Head of caudate nucleus (tissue), 42 donors: ENCODE measurements at regions not wholly inside any gene's neighbourhood (a gene's known extent, or its start where the extent isn't known, plus 50 kb on each side); places are given as distances from the start of the nearest gene placed in this dataset.
"Not testable (repeated sequence)": the region's sequence is repeated elsewhere in the genome, so short reads cannot be mapped to it uniquely, and the experiment has no call there.

Experiments
- DNase-seq, 42 donors: peaks; one replicate each; pipeline versions ENCODE4 v3.0.0 to v3.0.0-alpha.2; 2020 to 2021; ENCODE audit warnings: mixed read lengths in 7 of 42
- intact Hi-C: fragments of 100-400 bp; cut with DNase I; formaldehyde crosslinking; loops from one replicate; pipeline ENCODE4 v1.15.0; 2022

DNA sequence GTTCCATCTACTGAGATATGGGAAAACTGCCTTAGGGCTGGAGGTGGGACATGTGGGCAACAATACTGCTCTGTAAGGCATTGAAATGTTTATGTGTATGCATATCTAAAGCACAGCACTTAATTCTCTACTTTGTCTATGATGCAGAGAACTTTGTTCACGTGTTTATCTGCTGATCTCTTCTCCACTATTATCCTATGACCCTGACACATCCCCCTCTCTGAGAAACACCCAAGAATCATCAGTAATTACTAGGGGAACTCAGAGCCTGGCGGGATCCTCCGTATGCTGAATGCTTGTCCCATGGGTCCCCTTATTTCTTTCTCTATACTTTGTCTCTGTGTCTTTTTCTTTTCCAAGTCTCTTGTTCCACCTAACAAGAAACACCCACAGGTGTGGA, 63.8 kb downstream of the OR4A15 start:
- DNase-seq = not testable (repeated sequence)
- intact Hi-C loops = loop anchor here (10.0 kb wide), 1 partner anchor 57 kb away; no protein-coding TSS in a partner anchor

DNA sequence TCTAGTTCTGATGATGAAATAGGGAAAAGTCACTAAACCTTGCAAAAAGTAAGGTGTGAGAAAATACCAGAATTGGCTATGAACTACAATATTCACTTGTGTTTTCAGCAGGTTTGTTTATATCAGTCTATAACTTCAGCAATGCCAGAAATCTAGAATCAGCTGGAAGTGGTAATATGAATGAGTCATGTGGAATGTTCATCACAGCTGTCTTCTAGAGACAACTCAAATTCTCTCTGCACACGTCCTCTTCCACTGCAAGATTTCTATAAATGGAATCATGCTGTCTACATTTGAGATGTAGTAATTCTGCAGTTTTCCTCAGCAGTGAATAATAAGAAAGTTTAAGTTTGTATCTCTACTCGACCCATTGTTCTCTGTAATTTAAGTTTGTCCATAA, 89.9 kb downstream of the OR4A15 start:
- intact Hi-C loops = no loop called here
- no peak for DNase-seq

GRCh38 chr11:55459871-55460270, 92.1 kb downstream of the OR4A15 start:
- DNase-seq, intact Hi-C loops: not testable (repeated sequence)

- intact Hi-C loops = no loop called here
- DNase-seq = no peak
Measured at GRCh38 chr11:55474321-55474720, 79.9 kb upstream of the OR4C15 start.

DNA sequence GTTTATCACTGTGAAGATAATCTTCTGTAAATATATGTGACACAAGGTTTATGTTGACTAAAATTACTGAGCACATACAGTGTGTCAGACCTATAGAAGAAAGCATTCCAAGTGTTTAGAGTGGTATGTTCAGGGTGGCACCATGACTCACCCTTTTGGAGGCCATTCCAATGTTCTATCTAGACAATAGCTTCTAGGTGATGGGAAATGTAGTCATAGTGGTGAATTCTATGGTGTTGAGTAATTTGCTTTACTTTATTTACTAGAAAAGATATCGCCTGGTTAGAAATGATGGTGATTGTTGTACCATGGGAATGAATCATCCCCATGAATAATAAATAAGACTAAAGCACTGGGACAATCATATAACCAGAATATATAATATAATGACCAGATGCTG, 72.9 kb upstream of the OR4C15 start:
- intact Hi-C loops = no loop called here
- DNase-seq = no peak

GRCh38 chr11:55497068-55497467, 57.2 kb upstream of the OR4C15 start:
- DNase-seq = no peak
- intact Hi-C loops = no loop called here

DNA sequence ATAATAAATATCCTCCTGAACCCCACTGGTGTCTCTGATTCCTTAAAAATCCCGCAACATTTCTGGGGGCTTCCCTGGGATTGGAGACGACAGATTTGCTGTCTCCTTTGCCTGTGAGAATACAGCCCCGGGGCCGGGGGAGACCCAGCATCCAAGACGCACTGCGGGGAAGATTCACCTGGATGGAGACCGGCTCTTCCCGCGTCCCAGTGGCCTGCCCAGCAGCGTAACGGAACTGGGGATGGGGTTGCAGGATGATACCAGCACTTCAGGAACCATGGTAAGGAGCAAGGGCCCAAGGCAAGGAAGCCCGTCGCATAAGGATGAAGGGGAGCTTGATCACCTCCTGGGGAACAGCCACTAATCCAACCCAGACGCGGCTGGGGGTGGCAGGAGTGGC, 53.3 kb upstream of the OR4C15 start:
- DNase-seq = no peak
- intact Hi-C loops = no loop called here

GRCh38 chr11:55503449-55503848, 50.8 kb upstream of the OR4C15 start:
- DNase-seq = no peak
- intact Hi-C loops = no loop called here
